ENCODE measurements at regions not wholly inside any gene's neighbourhood (a gene's known extent, or its start where the extent isn't known, plus 50 kb on each side); places are given as distances from the start of the nearest gene placed in this dataset.

GRCh38 chr12:64968989-64969819 lies 144.8 kb downstream of the TBC1D30 start:
- TF ChIP-seq CTCF (conservative IDR thresholded peaks at IDR 0.05 in 1 of 2, IDR thresholded peaks at IDR 0.05 in 1 of 2; ENCODE audit: extremely low read depth in 1 of 2, insufficient read depth in 1 of 2, low read depth in 1 of 2, low read length in 2 of 2) (no peak), EZH2 (IDR thresholded peaks at IDR 0.05; ENCODE audit: borderline replicate concordance, low read length) (no peak)
